HEK293T (cell line): ENCODE measurements at regions not wholly inside any gene's neighbourhood (a gene's known extent, or its start where the extent isn't known, plus 50 kb on each side); places are given as distances from the start of the nearest gene placed in this dataset.

Experiments
- ARNT ChIP-seq: fragments of 450-650 bp; IDR thresholded peaks from 2 replicates; pipeline ENCODE4 v1.6.1; 2017; ENCODE audit warnings: mild to moderate bottlenecking
- CTBP1 ChIP-seq: fragments of 450-650 bp; IDR thresholded peaks from 2 replicates; pipeline ENCODE4 v1.6.1; 2016; ENCODE audit warnings: borderline replicate concordance
- ELF4 ChIP-seq: fragments of 450-650 bp; IDR thresholded peaks from 2 replicates; pipeline ENCODE4 v1.6.1; 2017; ENCODE audit warnings: antibody characterized with exemption
- FOXA1 ChIP-seq: fragments of 450-650 bp; IDR thresholded peaks from 2 replicates; pipeline ENCODE4 v1.6.1; 2016; ENCODE audit warnings: mild to moderate bottlenecking
- FOXK2 ChIP-seq: fragments of 450-650 bp; IDR thresholded peaks from 2 replicates; pipeline ENCODE4 v1.6.1; 2016; ENCODE audit warnings: mild to moderate bottlenecking
- HDGF ChIP-seq: fragments of 450-650 bp; IDR thresholded peaks from 2 replicates; pipeline ENCODE4 v1.6.1; 2017; ENCODE audit warnings: antibody characterized with exemption, borderline replicate concordance
- NFRKB ChIP-seq: fragments of 450-650 bp; IDR thresholded peaks from 2 replicates; pipeline ENCODE4 v1.6.1; 2016; ENCODE audit warnings: mild to moderate bottlenecking, moderate library complexity
- SP1 ChIP-seq: fragments of 450-650 bp; IDR thresholded peaks from 2 replicates; pipeline ENCODE4 v1.6.1; 2017
- TARDBP ChIP-seq: fragments of 450-650 bp; IDR thresholded peaks from 2 replicates; pipeline ENCODE4 v1.6.1; 2016
- ZNF384 ChIP-seq: fragments of 450-650 bp; IDR thresholded peaks from 2 replicates; pipeline ENCODE4 v1.6.1; 2016

DNA sequence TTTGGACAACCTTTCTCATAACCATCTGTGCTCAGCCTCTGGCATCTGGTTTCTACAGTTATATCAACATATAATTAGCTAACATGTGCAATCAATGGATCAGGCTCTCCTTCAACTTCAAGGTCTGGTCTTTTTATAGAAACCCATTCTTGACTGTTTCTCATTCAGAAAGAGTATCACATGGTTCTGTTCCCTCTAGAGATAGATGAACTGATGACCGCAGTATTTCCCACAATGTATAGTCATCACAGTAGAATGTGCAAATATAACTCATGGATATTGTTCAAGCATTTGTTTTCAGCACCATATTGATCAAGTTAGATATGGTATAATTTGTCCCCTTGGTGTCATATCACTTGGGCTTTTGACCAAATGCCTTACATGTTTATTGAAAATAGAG lies 656.2 kb downstream of the FRK start:
- no peak for TF ChIP-seq ELF4
- TF ChIP-seq HDGF: no peak
- no peak for TF ChIP-seq ARNT
- TF ChIP-seq SP1: no peak
- no peak for TF ChIP-seq ZNF384
- TF ChIP-seq FOXA1: no peak
- TF ChIP-seq TARDBP: no peak
- no peak for TF ChIP-seq FOXK2
- no peak for TF ChIP-seq NFRKB
- TF ChIP-seq CTBP1: no peak
